HG03460 (cell line): ENCODE measurements at regions not wholly inside any gene's neighbourhood (a gene's known extent, or its start where the extent isn't known, plus 50 kb on each side); places are given as distances from the start of the nearest gene placed in this dataset.
"Not testable (repeated sequence)": the region's sequence is repeated elsewhere in the genome, so short reads cannot be mapped to it uniquely, and the experiment has no call there.

Experiments
- ATAC-seq: cut with Tn5 transposase; IDR thresholded peaks from one replicate; pipeline ENCODE4 v1.9.1; 2021; ENCODE audit not compliant: unreplicated experiment

- ATAC-seq = no peak
These were observed 224.2 kb downstream of the DLL1 start for GRCh38 chr6:170066679-170067078.

GRCh38 chr6:170063851-170064602, 226.9 kb downstream of the DLL1 start:
- ATAC-seq = no peak

GRCh38 chr6:170063431-170063830, 227.4 kb downstream of the DLL1 start:
- ATAC-seq = no peak

- no peak for ATAC-seq
These were observed 228.0 kb downstream of the DLL1 start for GRCh38 chr6:170062915-170063241.

- ATAC-seq = no peak
These were observed 228.5 kb downstream of the DLL1 start for GRCh38 chr6:170062209-170062914.

GRCh38 chr6:170058878-170059485, 231.9 kb downstream of the DLL1 start:
- ATAC-seq = no peak

- ATAC-seq = no peak
These were observed 232.7 kb downstream of the DLL1 start for GRCh38 chr6:170057961-170058877.

GRCh38 chr6:170057034-170057734, 233.7 kb downstream of the DLL1 start:
- no peak for ATAC-seq

- ATAC-seq = no peak
These were observed 234.6 kb downstream of the DLL1 start for GRCh38 chr6:170056278-170056711.

- ATAC-seq = not testable (repeated sequence)
These were observed 235.1 kb downstream of the DLL1 start for GRCh38 chr6:170055797-170056196.

GRCh38 chr6:170053966-170054661, 236.8 kb downstream of the DLL1 start:
- no peak for ATAC-seq

- ATAC-seq = no peak
These were observed 237.7 kb downstream of the DLL1 start for GRCh38 chr6:170052991-170053821.

- ATAC-seq = no peak
These were observed 239.4 kb downstream of the DLL1 start for GRCh38 chr6:170051229-170052172.

GRCh38 chr6:170050591-170051041, 240.3 kb downstream of the DLL1 start:
- no peak for ATAC-seq

- no peak for ATAC-seq
These were observed 241.0 kb downstream of the DLL1 start for GRCh38 chr6:170049641-170050561.

GRCh38 chr6:170048615-170049256, 242.1 kb downstream of the DLL1 start:
- no peak for ATAC-seq
